Activated T-cell treated with anti-CD3 and anti-CD28 coated beads for 24 hours (primary cell): ENCODE measurements at regions not wholly inside any gene's neighbourhood (a gene's known extent, or its start where the extent isn't known, plus 50 kb on each side); places are given as distances from the start of the nearest gene placed in this dataset.

ENCODE experiments used
- DNase-seq: peaks from one replicate; pipeline ENCODE4 v3.0.0-alpha.2; 2020; ENCODE audit warnings: low read depth

DNA sequence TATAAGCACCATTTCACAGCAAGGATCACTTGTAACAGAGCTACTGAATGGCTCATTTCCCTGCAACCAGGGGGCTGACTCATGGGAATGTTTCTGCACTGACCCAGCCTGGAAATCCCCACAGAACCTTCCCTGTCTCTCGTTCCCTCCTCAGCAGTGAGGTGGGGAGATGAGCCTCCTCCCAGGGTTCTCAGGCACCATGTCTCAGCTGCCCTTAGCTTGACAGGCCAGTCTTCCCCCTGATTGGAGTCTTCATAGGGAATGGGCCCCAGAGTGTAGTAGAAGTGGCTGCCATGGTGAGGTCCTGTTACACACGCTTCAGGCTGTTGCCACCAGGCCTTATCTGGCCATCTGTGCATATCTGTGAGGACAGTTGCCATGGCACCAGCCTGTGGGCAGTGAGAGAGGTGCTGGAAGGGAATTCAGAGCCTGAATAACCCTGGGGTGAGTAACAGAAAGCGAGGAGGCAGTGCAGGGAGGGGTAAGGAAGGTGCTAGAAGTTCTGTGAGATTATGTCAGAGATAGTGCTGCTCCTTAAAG is 324.4 kb downstream of the ENC1 start:
- DNase-seq, result no peak

GRCh38 chr5:74314906-74315305 is 325.6 kb downstream of the ENC1 start:
- no peak for DNase-seq

DNA sequence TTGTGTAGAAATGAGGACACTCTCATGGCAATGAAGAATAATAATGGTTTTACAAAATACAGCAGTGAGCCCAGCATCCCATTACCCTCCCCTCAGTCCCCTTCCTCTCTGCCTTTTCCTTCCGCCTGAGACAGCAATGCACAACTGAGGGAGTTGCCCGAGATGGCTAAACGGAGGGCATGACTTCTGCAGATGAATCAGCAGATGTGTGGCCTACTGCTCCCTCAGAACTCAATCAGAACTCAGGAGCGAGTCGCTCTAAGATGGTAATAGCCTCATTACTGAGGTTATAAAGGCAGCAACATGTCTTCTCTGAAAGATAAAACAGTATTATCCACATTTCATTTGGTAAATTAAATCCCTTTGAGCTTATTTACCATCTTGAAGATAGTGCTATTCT is 326.6 kb downstream of the ENC1 start:
- DNase-seq, result no peak

DNA sequence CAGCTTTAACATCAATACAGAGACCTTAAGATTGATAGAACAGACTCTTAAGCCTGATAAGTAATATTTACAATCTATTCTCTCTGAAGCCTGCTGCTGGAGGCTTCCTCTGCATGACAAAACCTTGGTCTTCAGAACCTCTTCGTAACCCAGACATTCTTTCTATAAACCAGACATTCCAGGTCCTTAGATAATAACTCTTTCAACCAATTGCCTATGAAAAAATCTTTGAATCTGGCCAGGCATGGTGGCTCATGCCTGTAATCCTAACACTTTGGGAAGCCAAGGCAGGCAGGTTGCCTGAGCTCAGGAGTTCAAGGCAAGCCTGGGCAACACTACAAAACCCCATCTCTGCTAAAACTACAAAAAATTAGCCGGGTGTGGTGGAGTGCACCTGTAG is 327.8 kb downstream of the ENC1 start:
- DNase-seq, result no peak

DNA sequence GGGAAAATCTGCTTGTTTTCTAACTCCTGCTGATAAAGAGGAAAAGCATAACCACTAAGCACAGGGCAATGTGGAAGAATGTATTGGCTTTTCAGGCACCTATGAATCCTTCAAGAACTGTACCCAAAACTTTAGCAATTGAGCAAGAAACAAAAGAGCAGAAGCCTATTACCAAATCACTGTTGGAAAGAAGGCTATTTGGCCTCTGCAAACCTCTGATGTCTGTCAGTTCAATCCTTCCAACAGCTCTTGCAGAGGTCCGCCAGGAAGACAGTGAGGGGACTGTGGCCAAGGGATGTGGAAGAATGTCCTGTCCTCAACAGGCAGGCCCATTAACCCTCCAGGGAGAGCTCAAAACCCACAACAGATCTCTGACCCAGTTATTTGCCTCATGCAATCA is 328.6 kb downstream of the ENC1 start:
- no peak for DNase-seq

GRCh38 chr5:74310997-74311930 is 329.3 kb downstream of the ENC1 start:
- DNase-seq, result no peak

DNA sequence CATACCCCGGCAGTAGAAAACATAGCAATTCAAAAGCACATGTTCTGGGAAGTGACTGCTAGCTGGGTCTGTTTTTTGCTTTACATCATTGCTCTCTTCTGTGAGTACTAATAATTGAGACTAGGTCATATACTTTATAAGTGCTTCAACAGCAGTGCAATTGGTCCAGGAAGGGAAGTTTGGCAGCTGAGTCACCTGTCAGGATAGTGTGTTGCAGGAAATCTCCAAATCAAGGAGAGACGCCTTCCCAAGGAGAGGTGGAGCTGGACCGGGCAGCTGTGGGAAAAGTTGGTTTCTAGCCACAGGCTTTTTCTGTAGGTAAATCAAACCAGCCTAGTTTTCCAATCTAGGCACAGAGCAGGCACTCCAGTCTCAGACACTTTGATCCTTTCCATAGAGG is 330.1 kb downstream of the ENC1 start:
- DNase-seq, result no peak

DNA sequence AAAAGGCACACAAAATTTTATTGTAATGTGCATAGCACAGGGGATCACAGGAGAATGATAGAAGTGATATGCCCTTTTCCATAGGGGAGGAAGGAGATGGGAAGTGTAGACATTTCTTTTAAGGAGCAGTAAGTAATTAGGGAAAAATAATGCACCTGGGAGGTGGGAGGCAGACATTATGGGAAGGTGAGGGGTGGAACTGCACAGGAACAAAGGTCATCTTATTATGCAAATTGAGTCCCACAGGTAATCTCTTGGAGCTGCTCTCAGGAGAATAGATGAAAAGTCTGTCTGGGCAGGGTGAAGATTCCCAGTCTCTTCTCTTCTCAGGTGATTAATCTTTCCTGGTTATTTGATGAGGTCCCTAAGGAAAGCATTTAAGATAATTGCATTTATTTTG is 331.5 kb downstream of the ENC1 start:
- no peak for DNase-seq

GRCh38 chr5:74306845-74307244 is 333.7 kb downstream of the ENC1 start:
- no peak for DNase-seq

DNA sequence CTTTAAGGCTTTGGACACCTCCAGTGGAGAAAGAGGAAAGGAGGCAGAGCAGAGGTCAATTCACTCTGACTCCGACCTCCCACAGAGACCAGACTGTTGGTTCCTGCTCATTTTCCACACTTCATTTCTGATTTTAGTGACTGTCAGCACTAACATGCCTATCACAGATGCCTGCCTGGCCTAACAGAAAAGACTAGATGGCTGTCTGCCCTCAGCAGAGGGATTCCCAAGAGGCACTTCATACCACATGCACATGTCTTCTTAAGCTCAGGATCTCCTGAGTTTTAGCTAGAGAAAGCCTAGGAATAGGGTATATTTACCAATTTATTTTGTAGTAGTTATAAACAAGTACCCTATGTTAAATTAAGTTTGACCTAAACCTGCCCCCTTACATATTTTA is 336.0 kb downstream of the ENC1 start:
- no peak for DNase-seq

GRCh38 chr5:74303578-74303977 is 336.9 kb downstream of the ENC1 start:
- no peak for DNase-seq

DNA sequence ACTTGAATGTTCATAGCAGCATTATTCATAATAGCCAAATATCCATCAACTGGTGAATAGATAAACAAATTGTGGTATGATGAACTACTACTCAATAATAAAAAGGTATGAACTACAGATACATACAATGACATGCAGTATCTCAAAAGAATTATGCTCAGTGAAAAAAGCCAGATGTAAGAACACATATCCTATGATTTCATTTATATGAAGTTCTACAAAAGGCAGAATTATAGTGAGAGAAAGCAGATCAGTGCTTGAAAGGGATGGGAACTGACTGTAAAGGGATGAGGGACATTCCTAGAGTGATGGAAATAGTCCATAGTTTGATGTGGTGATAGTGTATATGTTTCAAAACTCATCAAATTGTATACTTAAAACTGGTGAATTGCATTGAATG is 339.0 kb downstream of the ENC1 start:
- DNase-seq, result no peak

- DNase-seq, result no peak
These were observed 339.6 kb downstream of the ENC1 start for GRCh38 chr5:74300808-74301389.

DNA sequence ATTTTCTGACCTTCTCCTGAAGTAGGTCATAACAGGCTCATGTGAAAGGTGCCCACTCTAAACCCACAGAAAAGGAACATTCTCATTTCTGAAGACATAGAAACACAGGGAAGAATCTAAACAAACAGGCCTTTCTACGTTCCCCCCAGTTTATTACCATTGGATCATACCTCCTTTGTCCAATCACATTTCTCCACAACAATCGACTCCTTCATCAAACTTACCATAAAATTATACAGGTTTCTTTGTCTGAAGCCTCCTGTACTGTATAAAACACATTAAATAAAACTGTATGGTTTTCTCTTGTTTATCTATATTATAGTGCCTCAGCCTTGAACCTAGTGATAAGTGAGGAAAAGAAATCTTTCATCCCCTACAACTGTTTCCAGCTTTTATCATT is 340.7 kb downstream of the ENC1 start:
- DNase-seq, result no peak

GRCh38 chr5:74296685-74297408 is 343.7 kb downstream of the ENC1 start:
- DNase-seq, result no peak

GRCh38 chr5:74295676-74296075 is 344.9 kb downstream of the ENC1 start:
- no peak for DNase-seq

DNA sequence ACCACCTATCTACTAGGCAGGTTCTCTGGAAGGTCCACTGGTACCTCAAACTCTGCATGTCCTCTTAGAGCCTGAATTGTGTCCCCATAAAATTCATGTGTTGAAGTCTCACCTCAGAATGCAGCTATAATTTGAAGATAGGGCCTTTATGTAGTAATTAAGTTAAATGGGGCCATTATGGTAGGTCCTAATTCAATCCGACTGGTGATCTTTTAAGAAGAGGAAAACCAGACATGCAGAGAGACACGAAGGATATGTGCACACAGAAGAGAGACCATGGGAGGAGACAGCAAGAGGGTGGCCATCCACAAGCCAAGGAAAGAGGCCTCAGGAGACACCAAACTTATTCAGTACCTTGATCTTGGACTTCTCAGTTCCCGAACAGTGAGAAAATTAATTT is 345.4 kb downstream of the ENC1 start:
- DNase-seq, result no peak

DNA sequence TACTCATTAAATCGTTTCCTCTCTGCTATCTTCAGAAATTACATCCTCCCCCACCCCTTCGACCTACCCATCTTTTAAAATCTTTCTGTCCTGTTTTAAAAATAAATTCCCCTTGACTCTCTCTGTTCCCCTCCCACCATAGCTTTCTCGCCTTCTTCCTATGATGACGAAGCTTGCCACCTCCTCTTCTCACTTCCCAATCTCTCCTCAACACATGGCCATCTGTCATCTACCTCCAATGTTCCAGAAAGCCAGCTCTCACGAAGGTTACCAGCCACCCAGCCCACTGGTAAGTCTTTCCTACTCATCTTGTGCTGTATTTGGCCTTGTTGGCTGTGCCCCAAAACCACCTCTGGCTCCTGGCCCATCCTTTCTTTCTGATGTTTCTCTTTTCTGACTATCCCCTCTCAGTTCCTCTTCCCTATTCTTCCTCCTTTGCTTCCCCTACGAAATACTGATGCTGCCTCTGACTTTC is 346.3 kb downstream of the ENC1 start:
- no peak for DNase-seq

- DNase-seq, result no peak
These were observed 347.3 kb downstream of the ENC1 start for GRCh38 chr5:74293182-74293581.

- DNase-seq, result no peak
These were observed 349.8 kb downstream of the ENC1 start for GRCh38 chr5:74290634-74291241.

GRCh38 chr5:74289691-74290090 is 350.8 kb downstream of the ENC1 start:
- no peak for DNase-seq

GRCh38 chr5:74289238-74289637 is 351.3 kb downstream of the ENC1 start:
- DNase-seq, result no peak
